ENCODE measurements at regions not wholly inside any gene's neighbourhood (a gene's known extent, or its start where the extent isn't known, plus 50 kb on each side); places are given as distances from the start of the nearest gene placed in this dataset.

GRCh38 chr18:57991552-57991951 lies 52.5 kb upstream of the NEDD4L start:
- DNase-seq, result no peak

GRCh38 chr18:57989536-57989935 lies 54.5 kb upstream of the NEDD4L start:
- no peak for DNase-seq

GRCh38 chr18:57984490-57985115 lies 59.4 kb upstream of the NEDD4L start:
- DNase-seq, result no peak

GRCh38 chr18:57983965-57984364 lies 60.1 kb upstream of the NEDD4L start:
- no peak for DNase-seq

GRCh38 chr18:57983472-57983871 lies 60.6 kb upstream of the NEDD4L start:
- DNase-seq, result no peak

- no peak for DNase-seq
These were observed 61.5 kb upstream of the NEDD4L start for GRCh38 chr18:57982372-57983021.

GRCh38 chr18:57981308-57982028 lies 62.6 kb upstream of the NEDD4L start:
- DNase-seq, result no peak

GRCh38 chr18:57980573-57981307 lies 63.3 kb upstream of the NEDD4L start:
- DNase-seq, result no peak

GRCh38 chr18:57976230-57976773 lies 67.7 kb upstream of the NEDD4L start:
- DNase-seq, result no peak

- no peak for DNase-seq
These were observed 68.2 kb upstream of the NEDD4L start for GRCh38 chr18:57975805-57976204.

GRCh38 chr18:57974585-57975265 lies 69.3 kb upstream of the NEDD4L start:
- DNase-seq, result no peak

GRCh38 chr18:57973889-57974288 lies 70.1 kb upstream of the NEDD4L start:
- no peak for DNase-seq

GRCh38 chr18:57970356-57971095 lies 73.5 kb upstream of the NEDD4L start:
- no peak for DNase-seq

GRCh38 chr18:57969824-57970223 lies 74.2 kb upstream of the NEDD4L start:
- no peak for DNase-seq

GRCh38 chr18:57965246-57965645 lies 78.8 kb upstream of the NEDD4L start:
- DNase-seq, result no peak

GRCh38 chr18:57961876-57962505 lies 82.0 kb upstream of the NEDD4L start:
- no peak for DNase-seq

- DNase-seq, result no peak
These were observed 82.6 kb upstream of the NEDD4L start for GRCh38 chr18:57961411-57961810.

- DNase-seq, result no peak
These were observed 84.7 kb upstream of the NEDD4L start for GRCh38 chr18:57959278-57959677.

GRCh38 chr18:57957210-57957609 lies 86.8 kb upstream of the NEDD4L start:
- DNase-seq, result no peak

GRCh38 chr18:57956491-57956890 lies 87.5 kb upstream of the NEDD4L start:
- DNase-seq, result no peak

GRCh38 chr18:57954935-57955334 lies 89.1 kb upstream of the NEDD4L start:
- DNase-seq, result no peak

All from bone marrow (tissue), 2 donors.